ENCODE measurements at regions not wholly inside any gene's neighbourhood (a gene's known extent, or its start where the extent isn't known, plus 50 kb on each side); places are given as distances from the start of the nearest gene placed in this dataset. TPM values are rescaled to one million over a fixed set of nuclear protein-coding genes. Genes with fewer than 3 reads are reported as not detected.

- Histone ChIP-seq H3K27ac (ENCODE audit: low read depth, low read length) (no peak overlapping the region), H3K4me3 (ENCODE audit: low read length in 3 of 3) (no peak overlapping the region)
Observed at GRCh38 chr3:8444883-8445282, 56.7 kb upstream of the LMCD1 start.

DNA sequence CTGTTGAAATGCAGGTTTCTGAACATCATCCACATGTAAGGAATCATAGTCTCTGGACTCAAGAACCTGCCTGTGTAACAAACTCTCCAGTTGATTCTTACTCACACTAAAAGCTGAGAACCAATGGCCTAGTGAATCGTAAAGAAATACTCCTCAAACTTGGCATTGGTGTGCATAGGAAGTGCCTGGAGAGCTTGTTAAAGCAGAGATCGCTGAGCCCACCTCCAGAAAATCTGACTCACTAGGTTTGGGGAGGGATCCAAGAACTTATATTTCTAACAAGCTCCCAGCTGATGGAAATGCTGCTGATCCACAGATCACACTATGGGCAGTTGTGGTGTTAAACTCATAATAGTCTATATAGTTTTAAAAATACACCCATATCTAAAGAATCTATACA, 55.8 kb upstream of the LMCD1 start:
- H3K4me3 ChIP-seq (ENCODE audit: low read length in 3 of 3) = no peak overlapping the region
- H3K27ac ChIP-seq (ENCODE audit: low read depth, low read length) = no peak overlapping the region
- H3K27me3 ChIP-seq (ENCODE audit: control insufficient read depth in 3 of 3, insufficient read depth in 3 of 3, low read length in 3 of 3) = no peaks in the 10 kb centered on the region
- peaks cover 8 to 22% (median 21%) of the 10 kb centered on the region in 3 donors for H3K4me1 ChIP-seq (ENCODE audit: control insufficient read depth in 3 of 3, insufficient read depth in 3 of 3, low read length in 3 of 3)
- no peak overlapping the region for H3K9ac ChIP-seq (ENCODE audit: low read depth in 1 of 3, low read length in 3 of 3)
- H3K9me3 ChIP-seq (ENCODE audit: control insufficient read depth in 3 of 3, low read length in 3 of 3) = no peaks in the 10 kb centered on the region
- no peaks in the 10 kb centered on the region for H3K36me3 ChIP-seq (ENCODE audit: control insufficient read depth in 3 of 3, insufficient read depth in 3 of 3, low read length in 3 of 3)

More at GRCh38 chr3:8444883-8445282, 56.7 kb upstream of the LMCD1 start:
- H3K36me3 ChIP-seq (ENCODE audit: control insufficient read depth in 3 of 3, insufficient read depth in 3 of 3, low read length in 3 of 3) = no peaks in the 10 kb centered on the region
- no peaks in the 10 kb centered on the region for H3K9me3 ChIP-seq (ENCODE audit: control insufficient read depth in 3 of 3, low read length in 3 of 3)
- H3K9ac ChIP-seq (ENCODE audit: low read depth in 1 of 3, low read length in 3 of 3) = no peak overlapping the region
- H3K4me1 ChIP-seq (ENCODE audit: control insufficient read depth in 3 of 3, insufficient read depth in 3 of 3, low read length in 3 of 3) = peaks cover 8 to 22% (median 21%) of the 10 kb centered on the region in 3 donors
- H3K27me3 ChIP-seq (ENCODE audit: control insufficient read depth in 3 of 3, insufficient read depth in 3 of 3, low read length in 3 of 3) = no peaks in the 10 kb centered on the region

GRCh38 chr3:8446845-8447244, 54.8 kb upstream of the LMCD1 start:
- Histone ChIP-seq H3K4me1 (ENCODE audit: control insufficient read depth in 3 of 3, insufficient read depth in 3 of 3, low read length in 3 of 3) (peaks cover 8 to 21% (median 21%) of the 10 kb centered on the region in 3 donors), H3K9ac (ENCODE audit: low read depth in 1 of 3, low read length in 3 of 3) (no peak overlapping the region), H3K9me3 (ENCODE audit: control insufficient read depth in 3 of 3, low read length in 3 of 3) (no peaks in the 10 kb centered on the region), H3K27ac (ENCODE audit: low read depth, low read length) (no peak overlapping the region), H3K27me3 (ENCODE audit: control insufficient read depth in 3 of 3, insufficient read depth in 3 of 3, low read length in 3 of 3) (no peaks in the 10 kb centered on the region), H3K4me3 (ENCODE audit: low read length in 3 of 3) (no peak overlapping the region), H3K36me3 (ENCODE audit: control insufficient read depth in 3 of 3, insufficient read depth in 3 of 3, low read length in 3 of 3) (no peaks in the 10 kb centered on the region)

DNA sequence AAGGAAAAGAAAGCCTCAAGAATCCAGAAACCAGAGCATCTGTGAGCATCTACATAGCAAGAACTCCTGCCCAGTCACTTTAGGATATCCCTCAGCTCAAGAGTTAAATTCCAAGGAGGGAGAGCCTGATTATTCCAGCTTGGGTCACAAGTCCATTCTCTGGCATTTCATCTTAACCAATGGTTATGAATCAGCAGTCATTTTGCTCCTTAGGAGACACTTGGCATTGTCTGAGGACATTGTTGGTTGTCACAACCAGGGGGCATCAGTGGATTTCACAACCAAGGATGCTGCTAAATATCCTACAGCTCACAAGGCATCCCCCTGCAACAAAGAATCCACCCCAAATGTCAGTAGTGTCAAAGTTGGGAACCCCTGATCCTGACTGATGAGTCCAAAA, 51.0 kb upstream of the LMCD1 start:
- no peaks in the 10 kb centered on the region for H3K9me3 ChIP-seq (ENCODE audit: control insufficient read depth in 3 of 3, low read length in 3 of 3)
- H3K27me3 ChIP-seq (ENCODE audit: control insufficient read depth in 3 of 3, insufficient read depth in 3 of 3, low read length in 3 of 3) = no peaks in the 10 kb centered on the region
- peaks cover 0 to 4% (median 0%) of the 10 kb centered on the region in 3 donors for H3K4me1 ChIP-seq (ENCODE audit: control insufficient read depth in 3 of 3, insufficient read depth in 3 of 3, low read length in 3 of 3)
- no peak overlapping the region for H3K4me3 ChIP-seq (ENCODE audit: low read length in 3 of 3)
- H3K36me3 ChIP-seq (ENCODE audit: control insufficient read depth in 3 of 3, insufficient read depth in 3 of 3, low read length in 3 of 3) = no peaks in the 10 kb centered on the region
- no peak overlapping the region for H3K9ac ChIP-seq (ENCODE audit: low read depth in 1 of 3, low read length in 3 of 3)
- H3K27ac ChIP-seq (ENCODE audit: low read depth, low read length) = no peak overlapping the region

GRCh38 chr3:8451696-8452095, 49.9 kb upstream of the LMCD1 start:
- H3K27me3 ChIP-seq (ENCODE audit: control insufficient read depth in 3 of 3, insufficient read depth in 3 of 3, low read length in 3 of 3) = no peaks in the 10 kb centered on the region

More at GRCh38 chr3:8451696-8452095, 49.9 kb upstream of the LMCD1 start:
- no peaks in the 10 kb centered on the region for H3K4me1 ChIP-seq (ENCODE audit: control insufficient read depth in 3 of 3, insufficient read depth in 3 of 3, low read length in 3 of 3)
- no peaks in the 10 kb centered on the region for H3K36me3 ChIP-seq (ENCODE audit: control insufficient read depth in 3 of 3, insufficient read depth in 3 of 3, low read length in 3 of 3)
- H3K9ac ChIP-seq (ENCODE audit: low read depth in 1 of 3, low read length in 3 of 3) = no peak overlapping the region
- H3K4me3 ChIP-seq (ENCODE audit: low read length in 3 of 3) = no peak overlapping the region
- no peak overlapping the region for H3K27ac ChIP-seq (ENCODE audit: low read depth, low read length)
- H3K9me3 ChIP-seq (ENCODE audit: control insufficient read depth in 3 of 3, low read length in 3 of 3) = no peaks in the 10 kb centered on the region

Small RNAs in the stretch of these regions (small RNA-seq; reads per million reads assigned to genes)
- not detected for gene RNU4ATAC17P
